Endodermal cell (in vitro differentiated cells): ENCODE measurements at regions not wholly inside any gene's neighbourhood (a gene's known extent, or its start where the extent isn't known, plus 50 kb on each side); places are given as distances from the start of the nearest gene placed in this dataset.

Experiments used
- DNase-seq: peaks from one replicate; pipeline ENCODE4 v3.0.0-alpha.2; 2017
- H3K27ac ChIP-seq: 2 replicates; pipeline ENCODE4 v1.5.1; 2013; ENCODE audit warnings: mild to moderate bottlenecking, low read depth, low read length, moderate library complexity
- H3K27me3 ChIP-seq: 2 replicates; pipeline ENCODE4 v1.6.1; 2013; ENCODE audit warnings: mild to moderate bottlenecking, low read length, moderate library complexity; ENCODE audit not compliant: insufficient read depth, control insufficient read depth, poor library complexity, severe bottlenecking
- H3K36me3 ChIP-seq: 2 replicates; pipeline ENCODE4 v1.7.0; 2013; ENCODE audit warnings: mild to moderate bottlenecking, low read length, moderate library complexity; ENCODE audit not compliant: control insufficient read depth, insufficient read depth
- H3K4me1 ChIP-seq: one replicate; pipeline ENCODE4 v1.7.0; 2013; ENCODE audit warnings: low read length; ENCODE audit not compliant: control insufficient read depth, insufficient read depth
- H3K4me3 ChIP-seq: 2 replicates; pipeline ENCODE4 v1.5.1; 2013; ENCODE audit warnings: mild to moderate bottlenecking, low read length, moderate library complexity
- H3K9ac ChIP-seq: 2 replicates; pipeline ENCODE4 v1.6.1; 2013; ENCODE audit warnings: mild to moderate bottlenecking, low read length, moderate library complexity; ENCODE audit not compliant: poor library complexity, severe bottlenecking; ENCODE audit errors: extremely low read depth
- H3K9me3 ChIP-seq: 2 replicates; pipeline ENCODE4 v1.6.1; 2013; ENCODE audit warnings: mild to moderate bottlenecking, low read length, moderate library complexity; ENCODE audit not compliant: control insufficient read depth
- H3K27ac Mint-ChIP-seq: 2 replicates; pipeline ENCODE4 v1.8.0; 2020; ENCODE audit warnings: mixed read lengths
- H3K27me3 Mint-ChIP-seq: 2 replicates; pipeline ENCODE4 v1.8.0; 2021; ENCODE audit warnings: mild to moderate bottlenecking, mixed read lengths; ENCODE audit not compliant: insufficient read depth
- H3K36me3 Mint-ChIP-seq: 2 replicates; pipeline ENCODE4 v1.8.0; 2020; ENCODE audit warnings: low read depth, mixed read lengths
- H3K4me1 Mint-ChIP-seq: 2 replicates; pipeline ENCODE4 v1.8.0; 2020; ENCODE audit warnings: mixed read lengths
- H3K4me3 Mint-ChIP-seq: 2 replicates; pipeline ENCODE4 v1.8.0; 2020; ENCODE audit warnings: mild to moderate bottlenecking, moderate library complexity, mixed read lengths
- H3K9me3 Mint-ChIP-seq: 2 replicates; pipeline ENCODE4 v1.8.0; 2020; ENCODE audit warnings: mild to moderate bottlenecking, mixed read lengths
- WGBS, 2 experiments: methylation state at CpG; one replicate each; pipeline versions ENCODE4 v1.1.5 to v1.1.7; 2013; ENCODE audit warnings: missing lambda C conversion rate in 2 of 2, mixed read lengths in 1 of 2; ENCODE audit not compliant: insufficient coverage in 1 of 2, insufficient read length in 1 of 2; 5-methylcytosine and 5-hydroxymethylcytosine counted together
- TF ChIP-seq, protein P1 (sequence below): fragments of 200-600 bp; sonication (generic); conservative IDR thresholded peaks from 2 replicates; pipeline ENCODE4 v1.5.0; 2021; ENCODE audit warnings: antibody characterized with exemption, mild to moderate bottlenecking

DNA sequence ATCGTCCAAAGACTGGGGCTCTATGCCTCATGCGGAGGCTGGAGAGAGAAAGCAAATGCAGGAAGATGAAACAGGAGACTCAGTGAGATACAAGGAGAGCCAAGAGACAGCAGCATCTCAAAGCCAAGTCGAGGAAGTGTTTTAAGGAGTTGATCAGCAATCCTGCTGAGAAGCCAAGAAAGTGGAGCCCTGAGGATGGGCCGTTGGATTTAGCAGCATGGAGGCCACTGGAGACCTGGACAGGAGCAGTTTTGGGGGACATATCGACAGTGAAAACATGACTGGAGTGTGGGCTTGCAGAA is 107.4 kb upstream of the ZBTB40 start:
- Mint-ChIP-seq H3K4me1 (peaks cover 26% of the 10 kb centered on the region), H3K36me3 (no peaks in the 10 kb centered on the region), H3K4me3 (no peak overlapping the region), H3K27me3 (peaks cover 28% of the 10 kb centered on the region), H3K27ac (no peak overlapping the region), H3K9me3 (no peaks in the 10 kb centered on the region)
- TF ChIP-seq, protein P1, sequence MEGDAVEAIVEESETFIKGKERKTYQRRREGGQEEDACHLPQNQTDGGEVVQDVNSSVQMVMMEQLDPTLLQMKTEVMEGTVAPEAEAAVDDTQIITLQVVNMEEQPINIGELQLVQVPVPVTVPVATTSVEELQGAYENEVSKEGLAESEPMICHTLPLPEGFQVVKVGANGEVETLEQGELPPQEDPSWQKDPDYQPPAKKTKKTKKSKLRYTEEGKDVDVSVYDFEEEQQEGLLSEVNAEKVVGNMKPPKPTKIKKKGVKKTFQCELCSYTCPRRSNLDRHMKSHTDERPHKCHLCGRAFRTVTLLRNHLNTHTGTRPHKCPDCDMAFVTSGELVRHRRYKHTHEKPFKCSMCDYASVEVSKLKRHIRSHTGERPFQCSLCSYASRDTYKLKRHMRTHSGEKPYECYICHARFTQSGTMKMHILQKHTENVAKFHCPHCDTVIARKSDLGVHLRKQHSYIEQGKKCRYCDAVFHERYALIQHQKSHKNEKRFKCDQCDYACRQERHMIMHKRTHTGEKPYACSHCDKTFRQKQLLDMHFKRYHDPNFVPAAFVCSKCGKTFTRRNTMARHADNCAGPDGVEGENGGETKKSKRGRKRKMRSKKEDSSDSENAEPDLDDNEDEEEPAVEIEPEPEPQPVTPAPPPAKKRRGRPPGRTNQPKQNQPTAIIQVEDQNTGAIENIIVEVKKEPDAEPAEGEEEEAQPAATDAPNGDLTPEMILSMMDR = no peak
- Histone ChIP-seq H3K27me3 (no peaks in the 10 kb centered on the region), H3K27ac (no peak overlapping the region), H3K9ac (no peak overlapping the region), H3K9me3 (no peaks in the 10 kb centered on the region), H3K4me1 (peaks cover 3% of the 10 kb centered on the region), H3K4me3 (no peak overlapping the region), H3K36me3 (no peaks in the 10 kb centered on the region)
- no peak for DNase-seq
- whole genome bisulfite sequencing, 2 experiments = 79% methylated on average over 5 of the region's 5 CpGs

DNA sequence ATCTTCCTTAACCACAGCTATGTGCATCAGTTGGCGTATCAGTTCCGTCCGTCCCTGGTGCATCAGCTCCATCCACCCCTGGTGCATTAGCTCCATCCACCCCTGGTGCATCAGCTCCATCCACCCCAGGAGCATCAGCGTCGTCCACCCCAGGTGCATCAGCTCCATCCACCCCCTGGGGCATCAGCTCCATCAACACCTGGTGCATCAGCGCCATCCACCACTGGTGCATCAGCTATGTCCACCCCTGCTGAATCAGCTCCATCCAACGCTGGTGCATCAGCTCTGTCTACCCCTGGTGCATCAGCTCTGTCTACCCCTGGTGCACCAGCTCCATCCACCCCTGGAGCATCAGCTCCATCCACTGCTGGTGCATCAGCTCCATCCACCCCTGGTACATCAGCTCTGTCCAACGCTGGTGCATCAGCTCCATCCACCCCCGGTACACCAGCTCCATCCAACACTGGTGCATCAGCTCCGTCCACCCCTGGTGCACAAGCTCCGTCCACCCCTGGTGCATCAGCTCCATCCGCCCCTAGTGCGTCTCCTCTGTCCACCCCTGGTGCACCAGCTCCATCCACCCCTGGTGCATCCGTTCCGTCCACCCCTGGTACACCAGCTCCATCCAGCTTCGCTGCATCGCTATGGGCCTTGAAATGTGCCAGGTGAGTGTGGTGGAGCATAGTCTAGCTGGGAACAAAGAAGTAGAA is 106.6 kb upstream of the ZBTB40 start:
- no peaks in the 10 kb centered on the region for H3K36me3 Mint-ChIP-seq
- H3K9me3 Mint-ChIP-seq = no peaks in the 10 kb centered on the region
- DNase-seq = no peak
- peaks cover 30% of the 10 kb centered on the region for H3K4me1 Mint-ChIP-seq
- no peak overlapping the region for H3K27ac Mint-ChIP-seq
- no peaks in the 10 kb centered on the region for H3K9me3 ChIP-seq
- H3K27ac ChIP-seq = no peak overlapping the region
- no peak overlapping the region for H3K4me3 Mint-ChIP-seq
- TF ChIP-seq, protein P1 = no peak
- no peaks in the 10 kb centered on the region for H3K27me3 ChIP-seq
- H3K36me3 ChIP-seq = no peaks in the 10 kb centered on the region
- H3K4me1 ChIP-seq = peaks cover 6% of the 10 kb centered on the region
- no peak overlapping the region for H3K9ac ChIP-seq
- H3K27me3 Mint-ChIP-seq = peaks cover 28% of the 10 kb centered on the region
- no peak overlapping the region for H3K4me3 ChIP-seq
- 94 to 96% methylated on average over 9 to 17 of the region's 17 CpGs for WGBS, 2 experiments

DNA sequence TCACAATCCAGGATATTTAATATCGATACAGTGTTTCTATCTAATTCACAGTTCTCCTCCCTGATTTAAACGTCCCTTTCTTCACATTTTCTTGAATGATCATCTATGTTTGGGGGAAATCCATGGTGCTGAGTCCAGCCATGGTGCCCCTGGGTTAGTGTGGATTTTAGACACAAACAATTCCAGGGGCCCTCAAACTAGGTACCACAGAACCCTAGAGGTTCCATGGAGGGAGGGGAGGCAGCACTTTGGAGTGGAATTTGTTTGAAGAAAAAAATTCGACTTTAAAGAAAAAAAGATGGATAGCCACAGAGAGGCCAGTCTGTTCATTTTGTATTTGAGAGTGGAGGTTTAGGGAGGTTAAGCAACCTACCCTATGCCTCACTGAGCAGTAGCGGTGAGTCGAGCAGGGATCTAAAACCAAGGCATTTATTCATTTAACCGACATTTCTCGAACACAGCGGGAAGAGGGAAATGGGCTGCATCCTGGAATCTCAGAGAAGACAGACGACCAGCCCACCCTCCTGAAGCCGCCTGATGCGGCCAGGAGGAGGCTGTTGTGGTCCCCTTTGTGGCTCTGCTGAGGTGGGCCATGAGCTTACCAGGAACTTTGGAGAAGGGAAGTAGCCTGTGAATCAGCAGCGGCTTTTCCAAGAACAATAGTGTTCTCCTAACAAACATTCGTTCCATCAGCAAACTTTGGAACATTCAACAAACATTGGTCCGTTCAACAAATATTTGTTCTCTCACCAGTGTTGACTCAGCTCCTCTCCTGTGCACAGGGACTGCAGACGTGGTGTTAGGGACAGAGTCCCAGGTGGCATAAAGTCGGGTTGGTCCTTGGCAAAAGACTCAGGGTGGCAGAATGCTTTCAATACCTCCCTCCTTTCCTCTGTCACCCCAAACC is 103.5 kb upstream of the ZBTB40 start:
- DNase-seq = no peak
- H3K4me3 Mint-ChIP-seq = peak overlapping the region; percentile 1
- H3K4me1 ChIP-seq = peaks cover 5% of the 10 kb centered on the region
- H3K27ac ChIP-seq = no peak overlapping the region
- no peaks in the 10 kb centered on the region for H3K36me3 ChIP-seq
- no peaks in the 10 kb centered on the region for H3K9me3 ChIP-seq
- H3K4me1 Mint-ChIP-seq = peaks cover 34% of the 10 kb centered on the region
- H3K9ac ChIP-seq = no peak overlapping the region
- no peaks in the 10 kb centered on the region for H3K36me3 Mint-ChIP-seq
- 86 to 87% methylated on average over 12 to 16 of the region's 16 CpGs for WGBS, 2 experiments
- H3K4me3 ChIP-seq = no peak overlapping the region
- H3K27me3 ChIP-seq = no peaks in the 10 kb centered on the region
- TF ChIP-seq, protein P1 = peak; percentile 16
- peaks cover 32% of the 10 kb centered on the region for H3K27me3 Mint-ChIP-seq
- no peak overlapping the region for H3K27ac Mint-ChIP-seq
- no peaks in the 10 kb centered on the region for H3K9me3 Mint-ChIP-seq
